NCI-H748 (cell line): ENCODE measurements at regions not wholly inside any gene's neighbourhood (a gene's known extent, or its start where the extent isn't known, plus 50 kb on each side); places are given as distances from the start of the nearest gene placed in this dataset.
"Not testable (repeated sequence)": the region's sequence is repeated elsewhere in the genome, so short reads cannot be mapped to it uniquely, and the experiment has no call there.

Source experiments
- DNase-seq: peaks from one replicate; lab custom pipeline; 2025; ENCODE audit not compliant: unreplicated experiment; lab: John Stamatoyannopoulos, UW

- no peak for DNase-seq
Observed at GRCh38 chr15:95663156-95664100, 667.1 kb upstream of the NR2F2 start.

GRCh38 chr15:95664450-95664849 lies 666.0 kb upstream of the NR2F2 start:
- no peak for DNase-seq

- no peak for DNase-seq
Observed at GRCh38 chr15:95669146-95669922, 661.2 kb upstream of the NR2F2 start.

GRCh38 chr15:95674031-95674430 lies 656.5 kb upstream of the NR2F2 start:
- DNase-seq, result no peak

GRCh38 chr15:95676500-95676899 lies 654.0 kb upstream of the NR2F2 start:
- DNase-seq, result no peak

GRCh38 chr15:95679847-95680582 lies 650.5 kb upstream of the NR2F2 start:
- DNase-seq, result no peak

GRCh38 chr15:95680728-95681127 lies 649.8 kb upstream of the NR2F2 start:
- no peak for DNase-seq

- DNase-seq, result no peak
Observed at GRCh38 chr15:95681836-95682544, 648.5 kb upstream of the NR2F2 start.

- DNase-seq, result no peak
Observed at GRCh38 chr15:95684126-95684525, 646.4 kb upstream of the NR2F2 start.

- no peak for DNase-seq
Observed at GRCh38 chr15:95684693-95685115, 645.8 kb upstream of the NR2F2 start.

- no peak for DNase-seq
Observed at GRCh38 chr15:95687061-95687460, 643.4 kb upstream of the NR2F2 start.

- DNase-seq, result no peak
Observed at GRCh38 chr15:95687686-95688085, 642.8 kb upstream of the NR2F2 start.

- DNase-seq, result no peak
Observed at GRCh38 chr15:95690631-95691340, 639.7 kb upstream of the NR2F2 start.

- no peak for DNase-seq
Observed at GRCh38 chr15:95693917-95694316, 636.6 kb upstream of the NR2F2 start.

GRCh38 chr15:95698230-95698629 lies 632.3 kb upstream of the NR2F2 start:
- DNase-seq, result no peak

- no peak for DNase-seq
Observed at GRCh38 chr15:95698951-95699350, 631.5 kb upstream of the NR2F2 start.

GRCh38 chr15:95699578-95699977 lies 630.9 kb upstream of the NR2F2 start:
- no peak for DNase-seq

- DNase-seq, result not testable (repeated sequence)
Observed at GRCh38 chr15:95700692-95701091, 629.8 kb upstream of the NR2F2 start.

GRCh38 chr15:95701410-95701809 lies 629.1 kb upstream of the NR2F2 start:
- DNase-seq, result no peak
